T47D (cell line): ENCODE measurements at regions not wholly inside any gene's neighbourhood (a gene's known extent, or its start where the extent isn't known, plus 50 kb on each side); places are given as distances from the start of the nearest gene placed in this dataset.

Experiments used
- DNase-seq, 2 experiments: peaks; one replicate each; pipeline versions ENCODE4 v3.0.0 to v3.0.0-alpha.2; 2011 to 2012; ENCODE audit warnings: low read depth in 1 of 2, low spot score in 1 of 2
- JUND ChIP-seq: IDR thresholded peaks from 2 replicates; pipeline ENCODE4 v1.6.1; 2012; ENCODE audit warnings: low read depth
- in situ Hi-C: cut with HindIII; loops from 2 replicates; pipeline ENCODE4 v1.10.0; 2016; ENCODE audit warnings: low sequenced_read_pairs, low pct_unique_long_range_greater_than_20kb

DNA sequence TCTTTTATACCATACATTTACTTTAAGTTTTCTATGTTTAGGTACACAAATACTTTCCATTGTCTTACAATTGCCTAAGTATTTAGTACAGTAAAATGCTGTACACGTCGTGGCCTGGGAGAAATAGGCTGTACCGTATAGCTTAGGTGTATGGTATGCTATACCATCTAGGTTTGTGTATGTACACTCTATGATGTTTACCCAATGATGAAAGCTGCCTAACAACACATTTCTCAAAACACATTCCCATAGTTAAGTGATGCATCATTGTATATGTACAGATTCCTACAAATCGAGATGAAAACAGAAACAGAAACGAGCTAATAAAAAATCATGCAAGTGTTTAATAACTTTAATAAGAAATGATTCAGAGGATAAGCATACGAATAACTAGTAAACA is 51.6 kb downstream of the SPANXA2 start:
- no peak for TF ChIP-seq JUND
- in situ Hi-C loops, result no loop called here
- peak in 1 of 2 experiments; percentile 18 for DNase-seq

- in situ Hi-C loops, result no loop called here
- no peak for TF ChIP-seq JUND
- DNase-seq, result peak in 1 of 2 experiments; percentile 18
Measured at GRCh38 chrX:141642979-141643378, 53.5 kb downstream of the SPANXA2 start.
